A673 (cell line): ENCODE measurements at regions not wholly inside any gene's neighbourhood (a gene's known extent, or its start where the extent isn't known, plus 50 kb on each side); places are given as distances from the start of the nearest gene placed in this dataset.

Experiments
- EZH2 ChIP-seq: fragments of 200-600 bp; sonication (generic); IDR thresholded peaks from 2 replicates; pipeline ENCODE4 v1.6.1; 2017; ENCODE audit warnings: borderline replicate concordance, low read depth, mild to moderate bottlenecking, mixed read lengths, antibody characterized with exemption, low read length; ENCODE audit not compliant: poor library complexity, severe bottlenecking
- TF ChIP-seq, protein P1 (sequence below): fragments of 300-800, 200-600 bp; sonication (generic); conservative IDR thresholded peaks from 2 replicates; pipeline ENCODE4 v1.5.1; 2017; ENCODE audit warnings: low read depth, mild to moderate bottlenecking, antibody characterized with exemption, low read length, moderate library complexity, mixed read lengths

DNA sequence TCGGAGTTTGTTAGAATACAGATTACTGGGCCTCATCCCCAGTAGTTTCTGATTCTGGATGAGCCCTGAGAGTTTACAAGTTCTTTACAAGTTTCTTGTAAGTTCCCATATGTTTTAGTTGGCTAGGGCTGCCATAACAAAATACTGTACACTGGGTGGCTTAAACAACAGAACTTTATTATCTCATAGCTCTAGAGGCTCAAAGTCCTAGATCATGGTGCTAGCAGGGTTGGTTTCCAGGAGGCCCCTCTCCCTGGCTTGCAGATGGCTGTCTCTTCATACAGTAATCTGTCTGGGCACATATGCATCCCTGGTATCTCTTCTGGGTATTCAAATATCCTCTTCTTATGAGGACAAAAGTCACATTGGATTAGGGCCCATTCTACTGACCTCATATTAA, 167.2 kb downstream of the KLF5 start:
- TF ChIP-seq, protein P1, sequence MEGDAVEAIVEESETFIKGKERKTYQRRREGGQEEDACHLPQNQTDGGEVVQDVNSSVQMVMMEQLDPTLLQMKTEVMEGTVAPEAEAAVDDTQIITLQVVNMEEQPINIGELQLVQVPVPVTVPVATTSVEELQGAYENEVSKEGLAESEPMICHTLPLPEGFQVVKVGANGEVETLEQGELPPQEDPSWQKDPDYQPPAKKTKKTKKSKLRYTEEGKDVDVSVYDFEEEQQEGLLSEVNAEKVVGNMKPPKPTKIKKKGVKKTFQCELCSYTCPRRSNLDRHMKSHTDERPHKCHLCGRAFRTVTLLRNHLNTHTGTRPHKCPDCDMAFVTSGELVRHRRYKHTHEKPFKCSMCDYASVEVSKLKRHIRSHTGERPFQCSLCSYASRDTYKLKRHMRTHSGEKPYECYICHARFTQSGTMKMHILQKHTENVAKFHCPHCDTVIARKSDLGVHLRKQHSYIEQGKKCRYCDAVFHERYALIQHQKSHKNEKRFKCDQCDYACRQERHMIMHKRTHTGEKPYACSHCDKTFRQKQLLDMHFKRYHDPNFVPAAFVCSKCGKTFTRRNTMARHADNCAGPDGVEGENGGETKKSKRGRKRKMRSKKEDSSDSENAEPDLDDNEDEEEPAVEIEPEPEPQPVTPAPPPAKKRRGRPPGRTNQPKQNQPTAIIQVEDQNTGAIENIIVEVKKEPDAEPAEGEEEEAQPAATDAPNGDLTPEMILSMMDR, result no peak
- TF ChIP-seq EZH2, result no peak
